Ovary (tissue), 7 donors: ENCODE measurements at regions not wholly inside any gene's neighbourhood (a gene's known extent, or its start where the extent isn't known, plus 50 kb on each side); places are given as distances from the start of the nearest gene placed in this dataset.

Experiments
- DNase-seq, 5 donors: peaks; one replicate each; pipeline ENCODE4 v3.0.0-alpha.2; 2019 to 2020
- H3K27ac ChIP-seq, 2 donors: fragments of 200-600 bp; one replicate each; pipeline versions ENCODE4 v1.5.1 to v1.8.0; 2019 to 2022
- H3K27me3 ChIP-seq: fragments of 200-600 bp; one replicate; pipeline ENCODE4 v1.8.0; 2022
- H3K36me3 ChIP-seq: fragments of 200-600 bp; sonication (generic); one replicate; pipeline ENCODE4 v1.5.1; 2019
- H3K4me1 ChIP-seq: one replicate; pipeline ENCODE4 v1.8.1; 2013; ENCODE audit warnings: mild to moderate bottlenecking, moderate library complexity; ENCODE audit not compliant: insufficient read depth
- H3K4me3 ChIP-seq: fragments of 200-600 bp; sonication (generic); one replicate; pipeline ENCODE4 v1.5.1; 2017
- H3K9me3 ChIP-seq, 2 donors: fragments of 200-600 bp in 1 of 2; sonication (generic) in 1 of 2; one replicate each; pipeline versions ENCODE4 v1.5.1 to v1.8.1; 2013 to 2019; ENCODE audit warnings: mild to moderate bottlenecking in 1 of 2, moderate library complexity in 1 of 2
- CTCF ChIP-seq, 3 donors: fragments of 450-650 bp in 2 of 3; fragments of 200-600 bp in 1 of 3; IDR thresholded peaks; one replicate each; pipeline versions ENCODE4 v1.5.1 to v1.8.0; 2016 to 2022; ENCODE audit warnings: antibody characterized with exemption in 3 of 3, mild to moderate bottlenecking in 1 of 3
- EP300 ChIP-seq: sonication (generic); formaldehyde crosslinking; IDR thresholded peaks from one replicate; pipeline ENCODE4 v1.6.1; 2017; ENCODE audit warnings: antibody characterized with exemption
- POLR2A ChIP-seq: fragments of 450-650 bp; IDR thresholded peaks from one replicate; pipeline ENCODE4 v1.6.1; 2017; ENCODE audit warnings: antibody characterized with exemption, mild to moderate bottlenecking, moderate library complexity
- WGBS, 3 donors: extraction: QIAGEN DNeasy Blood & Tissue Kit in 1 of 3; methylation state at CpG; one replicate each; pipeline versions ENCODE4 v1.1.5 to v1.1.7; 2013 to 2017; 5-methylcytosine and 5-hydroxymethylcytosine counted together
- intact Hi-C, 4 donors: fragments of 100-400 bp; cut with DNase I; formaldehyde crosslinking; loops; one replicate each; pipeline versions ENCODE4 v1.11.0 to v1.15.1; 2022 to 2023
- donor health status: DM: no; HTN: no; CAD: no; lungs with moderate emphysema.
- donor health status: DM: no; HTN: no; CAD: no.
- donor health status: Bipolar disorder and iron deficiency.
- donor health status: DM: no; HTN: no; CAD: no.
- donor health status: DM: yes; HTN: yes; CAD: no.

GRCh38 chr4:187478292-187479140 lies 517.1 kb upstream of the ZFP42 start:
- Histone ChIP-seq H3K36me3 (no peaks in the 10 kb centered on the region), H3K4me1 (no peaks in the 10 kb centered on the region), H3K27ac (no peak overlapping the region), H3K27me3 (no peaks in the 10 kb centered on the region), H3K9me3 (no peaks in the 10 kb centered on the region), H3K4me3 (no peak overlapping the region)
- DNase-seq, result no peak
- TF ChIP-seq EP300 (no peak), POLR2A (no peak), CTCF (IDR thresholded peaks at IDR 0.05) (no peak)
- WGBS, 3 donors, result 50 to 58% (median 55%) methylated on average over 18 of the region's 18 CpGs
- intact Hi-C loops, result no loop called here

- DNase-seq, result no peak
- intact Hi-C loops, result no loop called here
- H3K36me3 ChIP-seq, result no peaks in the 10 kb centered on the region
- no peak overlapping the region for H3K27ac ChIP-seq
- no peak overlapping the region for H3K4me3 ChIP-seq
- no peaks in the 10 kb centered on the region for H3K27me3 ChIP-seq
- no peaks in the 10 kb centered on the region for H3K9me3 ChIP-seq
- TF ChIP-seq POLR2A (no peak), EP300 (no peak), CTCF (IDR thresholded peaks at IDR 0.05) (no peak)
- H3K4me1 ChIP-seq, result no peaks in the 10 kb centered on the region
- WGBS, 3 donors, result 68 to 82% (median 72%) methylated on average over 6 of the region's 6 CpGs
These were observed 516.1 kb upstream of the ZFP42 start for GRCh38 chr4:187479511-187479910.

GRCh38 chr4:187480146-187481145 lies 515.1 kb upstream of the ZFP42 start:
- WGBS, 3 donors, result 32 to 43% (median 39%) methylated on average over 9 of the region's 9 CpGs
- no peaks in the 10 kb centered on the region for H3K4me1 ChIP-seq
- H3K4me3 ChIP-seq, result no peak overlapping the region
- no peak overlapping the region for H3K27ac ChIP-seq
- no peak for DNase-seq
- H3K9me3 ChIP-seq, result no peaks in the 10 kb centered on the region
- no peaks in the 10 kb centered on the region for H3K36me3 ChIP-seq
- intact Hi-C loops, result no loop called here
- no peak for TF ChIP-seq POLR2A
- no peaks in the 10 kb centered on the region for H3K27me3 ChIP-seq

GRCh38 chr4:187484186-187484585 lies 511.4 kb upstream of the ZFP42 start:
- no peak for TF ChIP-seq CTCF (IDR thresholded peaks at IDR 0.05)
- no peak for TF ChIP-seq EP300
- TF ChIP-seq POLR2A, result no peak
- intact Hi-C loops, result no loop called here
- H3K27ac ChIP-seq, result no peak overlapping the region
- no peak for DNase-seq
- H3K9me3 ChIP-seq, result no peaks in the 10 kb centered on the region
- no peaks in the 10 kb centered on the region for H3K27me3 ChIP-seq
- no peak overlapping the region for H3K4me3 ChIP-seq
- WGBS, 3 donors, result 79 to 81% (median 80%) methylated on average over 6 of the region's 6 CpGs
- no peaks in the 10 kb centered on the region for H3K36me3 ChIP-seq
- H3K4me1 ChIP-seq, result no peaks in the 10 kb centered on the region
